ENCODE measurements at regions not wholly inside any gene's neighbourhood (a gene's known extent, or its start where the extent isn't known, plus 50 kb on each side); places are given as distances from the start of the nearest gene placed in this dataset.

DNA sequence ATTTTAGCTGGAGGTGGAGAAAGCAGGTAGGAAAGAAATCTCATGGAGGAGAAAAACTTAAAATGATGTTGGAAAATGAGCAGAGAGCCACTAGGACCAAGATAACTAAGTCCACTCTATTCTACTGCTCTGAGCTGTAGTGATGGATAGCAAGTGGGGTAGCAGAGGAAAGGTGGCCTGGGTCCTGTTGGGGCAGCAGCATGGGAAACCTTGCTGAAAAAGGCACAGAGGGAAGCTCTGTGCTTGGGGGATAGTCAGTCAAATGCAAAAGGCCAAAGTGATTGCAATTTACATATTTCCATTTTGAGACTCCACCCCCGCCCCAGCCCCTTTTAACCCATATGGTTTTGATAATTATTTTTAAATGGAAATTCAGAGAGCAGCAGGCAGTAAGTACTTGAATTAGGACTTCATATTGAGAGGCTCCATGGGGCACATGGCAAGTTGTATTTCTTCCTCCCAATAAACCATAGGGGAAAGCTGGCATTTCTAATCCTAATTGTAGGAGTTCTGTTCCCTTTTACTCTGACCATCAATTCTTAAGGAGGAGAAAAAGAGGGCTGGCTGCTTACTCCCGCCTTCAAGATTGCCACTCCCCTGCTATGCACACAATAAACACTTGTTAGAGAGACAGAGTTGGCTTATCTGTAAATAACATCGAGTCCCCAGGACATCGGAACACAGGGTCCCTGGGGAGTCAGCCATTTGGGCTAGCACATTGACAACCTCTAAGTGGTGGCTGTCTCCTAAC, 1341.5 kb upstream of the TENM4 start:
- no peaks in the 10 kb centered on the region for H3K27me3 Mint-ChIP-seq
- ATAC-seq (no peak), DNase-seq (no peak)
- H3K27ac Mint-ChIP-seq, result no peak overlapping the region
- no peak overlapping the region for H3K4me3 Mint-ChIP-seq
- H3K36me3 Mint-ChIP-seq, result no peaks in the 10 kb centered on the region
- H3K4me1 Mint-ChIP-seq, result no peaks in the 10 kb centered on the region
- H3K9me3 Mint-ChIP-seq (ENCODE audit: low read depth), result peaks cover 18% of the 10 kb centered on the region
- CTCF ChIA-PET, result no interaction called here

DNA sequence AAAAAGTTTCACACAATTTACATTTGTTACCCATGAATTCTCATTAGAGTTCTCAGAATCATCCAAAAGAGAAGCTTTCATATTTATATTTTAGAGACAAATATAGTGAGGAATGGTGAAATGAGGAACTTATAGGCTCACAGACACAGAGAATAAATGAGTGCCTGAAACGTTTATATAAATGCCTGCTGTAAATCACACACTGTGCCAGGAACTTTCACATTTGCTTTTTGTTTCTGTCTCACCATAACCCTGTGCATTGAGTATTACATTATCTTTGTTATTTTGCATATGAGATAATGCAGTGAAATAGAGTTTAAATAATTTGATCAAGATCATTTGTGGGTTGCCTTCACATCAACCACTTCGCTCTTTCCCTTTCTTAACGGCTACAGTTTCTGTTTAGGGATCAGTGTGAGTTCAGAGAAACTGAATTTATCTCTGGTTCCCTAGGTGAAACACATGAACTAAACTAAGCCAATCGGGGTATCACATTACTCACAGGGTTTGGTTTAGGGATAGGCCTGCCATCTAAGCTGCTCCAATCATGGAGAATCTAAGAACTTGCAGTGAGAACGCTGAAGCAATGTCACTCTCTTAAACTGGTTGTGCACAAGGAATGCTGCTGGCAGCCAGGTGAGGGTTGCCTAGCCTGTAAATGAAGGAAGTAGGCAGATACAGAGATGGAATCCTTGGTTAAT, 1339.2 kb upstream of the TENM4 start:
- Mint-ChIP-seq H3K4me3 (no peak overlapping the region), H3K4me1 (no peaks in the 10 kb centered on the region), H3K9me3 (ENCODE audit: low read depth) (peaks cover 13% of the 10 kb centered on the region), H3K27me3 (no peaks in the 10 kb centered on the region), H3K27ac (no peak overlapping the region), H3K36me3 (no peaks in the 10 kb centered on the region)
- DNase-seq, result no peak
- CTCF ChIA-PET, result no interaction called here
- ATAC-seq, result no peak

DNA sequence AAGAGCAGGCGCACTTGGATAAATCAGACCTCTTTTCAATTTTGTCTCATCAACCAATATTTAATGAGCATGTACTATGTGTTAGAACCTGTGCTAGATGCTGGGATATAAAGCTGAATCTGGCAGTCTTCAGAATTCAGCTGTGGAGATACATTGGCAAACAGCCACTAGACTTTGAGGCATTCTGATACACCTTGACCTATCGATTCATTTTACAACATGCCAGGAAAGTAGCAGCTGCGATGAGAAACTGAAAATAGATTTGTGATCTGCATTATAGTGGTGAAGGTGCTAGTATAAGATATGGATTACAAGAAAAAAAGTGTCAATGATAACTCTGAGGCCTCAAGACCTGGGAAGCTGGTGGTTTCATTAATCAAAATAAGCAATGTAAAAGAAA, 1338.1 kb upstream of the TENM4 start:
- Mint-ChIP-seq H3K27me3 (no peaks in the 10 kb centered on the region), H3K9me3 (ENCODE audit: low read depth) (peaks cover 11% of the 10 kb centered on the region), H3K4me3 (no peak overlapping the region), H3K27ac (no peak overlapping the region), H3K36me3 (no peaks in the 10 kb centered on the region), H3K4me1 (no peaks in the 10 kb centered on the region)
- CTCF ChIA-PET, result no interaction called here
- no peak for ATAC-seq
- DNase-seq, result no peak

DNA sequence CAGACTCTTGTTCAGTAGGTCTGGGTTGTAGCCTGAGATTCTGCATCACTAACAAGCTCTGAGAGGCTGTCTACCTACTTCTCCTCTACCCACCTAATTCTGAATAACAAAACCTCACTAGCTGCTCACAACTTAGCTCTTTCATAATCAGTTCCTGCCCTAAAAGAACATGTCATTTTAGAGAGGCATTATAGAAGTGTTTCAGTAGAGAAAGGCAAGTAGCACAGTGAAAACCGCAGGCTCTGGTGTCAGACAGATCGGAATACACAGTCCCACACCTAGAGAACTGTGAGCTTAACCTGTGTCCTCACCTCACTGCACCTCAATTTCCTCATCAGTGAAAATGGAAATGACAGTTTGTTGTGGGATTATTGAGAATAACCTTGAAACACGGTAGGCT, 1337.6 kb upstream of the TENM4 start:
- ATAC-seq, result no peak
- Mint-ChIP-seq H3K27me3 (no peaks in the 10 kb centered on the region), H3K4me3 (no peak overlapping the region)

DNA sequence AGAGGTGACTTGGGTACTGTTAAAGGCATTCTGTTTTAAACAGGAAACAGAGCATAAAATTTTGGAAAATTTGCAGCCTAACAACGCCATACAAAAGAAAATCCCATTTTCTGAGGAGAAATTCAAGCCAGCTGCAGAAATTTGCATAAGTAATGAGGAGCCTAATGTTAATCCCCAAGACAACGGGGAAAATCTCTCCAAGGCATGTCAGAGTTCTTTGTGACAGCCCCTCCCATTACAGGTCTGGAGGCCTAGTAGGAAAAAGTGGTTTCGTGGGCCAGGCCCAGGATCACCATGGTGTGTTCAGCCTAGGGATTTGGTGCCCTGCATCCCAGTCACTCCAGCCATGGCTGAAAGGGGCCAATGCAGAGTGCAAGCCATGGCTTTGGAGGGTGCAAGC, 1333.1 kb upstream of the TENM4 start:
- no peak overlapping the region for H3K27ac Mint-ChIP-seq
- no peaks in the 10 kb centered on the region for H3K36me3 Mint-ChIP-seq
- H3K9me3 Mint-ChIP-seq (ENCODE audit: low read depth), result peaks cover 7% of the 10 kb centered on the region
- CTCF ChIA-PET, result no interaction called here
- ATAC-seq (no peak), DNase-seq (no peak)
- no peak overlapping the region for H3K4me3 Mint-ChIP-seq
- H3K4me1 Mint-ChIP-seq, result no peaks in the 10 kb centered on the region
- H3K27me3 Mint-ChIP-seq, result no peaks in the 10 kb centered on the region

More for the DNA sequence above, 1337.6 kb upstream of the TENM4 start:
- CTCF ChIA-PET, result no interaction called here
- Mint-ChIP-seq H3K4me1 (no peaks in the 10 kb centered on the region), H3K27ac (no peak overlapping the region), H3K36me3 (no peaks in the 10 kb centered on the region), H3K9me3 (ENCODE audit: low read depth) (peaks cover 7% of the 10 kb centered on the region)
- no peak for DNase-seq

DNA sequence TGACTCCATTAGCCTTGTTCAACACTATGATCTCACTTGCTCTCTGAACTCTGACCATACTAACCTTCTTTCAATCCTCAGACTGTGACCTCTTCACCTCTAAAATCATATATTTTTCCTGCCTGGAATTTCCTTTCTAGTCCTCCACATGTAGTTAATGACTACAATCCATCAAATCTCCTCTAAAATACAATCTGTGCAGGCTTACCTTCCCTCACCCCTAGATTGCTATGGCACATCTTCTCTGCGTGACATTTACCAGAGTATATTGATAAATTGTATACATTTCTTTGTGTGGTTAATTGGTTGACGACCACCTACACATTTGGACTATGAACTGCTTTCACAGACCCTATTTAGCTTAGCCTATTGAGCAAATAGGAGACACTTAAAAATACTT, 1330.2 kb upstream of the TENM4 start:
- ATAC-seq (no peak), DNase-seq (no peak)
- no peaks in the 10 kb centered on the region for H3K4me1 Mint-ChIP-seq
- CTCF ChIA-PET, result no interaction called here
- H3K27ac Mint-ChIP-seq, result no peak overlapping the region
- no peaks in the 10 kb centered on the region for H3K36me3 Mint-ChIP-seq
- H3K9me3 Mint-ChIP-seq (ENCODE audit: low read depth), result peaks cover 8% of the 10 kb centered on the region
- no peaks in the 10 kb centered on the region for H3K27me3 Mint-ChIP-seq
- H3K4me3 Mint-ChIP-seq, result no peak overlapping the region

DNA sequence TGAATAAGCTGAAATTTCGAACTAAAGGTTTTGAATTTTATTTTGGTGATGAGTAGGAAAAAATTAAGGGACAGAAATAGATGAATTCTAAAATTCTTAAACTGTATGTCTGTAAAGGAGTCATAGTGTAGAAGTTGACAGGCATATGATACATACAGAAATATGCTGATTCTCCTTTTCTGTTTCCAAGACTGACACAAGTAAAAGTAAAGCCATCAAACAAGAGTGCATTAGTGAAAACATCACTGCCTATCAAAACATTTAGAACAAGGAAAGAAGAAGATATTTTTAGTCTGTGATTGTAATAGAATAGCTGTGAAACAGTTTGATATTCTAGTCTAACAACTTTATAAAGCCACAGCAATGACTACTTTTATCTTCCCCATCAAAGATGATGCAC, 1318.0 kb upstream of the TENM4 start:
- H3K36me3 Mint-ChIP-seq, result no peaks in the 10 kb centered on the region
- CTCF ChIA-PET, result no interaction called here
- no peak overlapping the region for H3K27ac Mint-ChIP-seq
- peaks cover 3% of the 10 kb centered on the region for H3K9me3 Mint-ChIP-seq (ENCODE audit: low read depth)
- H3K27me3 Mint-ChIP-seq, result no peaks in the 10 kb centered on the region
- no peak overlapping the region for H3K4me3 Mint-ChIP-seq
- no peak for ATAC-seq
- no peak for DNase-seq
- H3K4me1 Mint-ChIP-seq, result no peaks in the 10 kb centered on the region

DNA sequence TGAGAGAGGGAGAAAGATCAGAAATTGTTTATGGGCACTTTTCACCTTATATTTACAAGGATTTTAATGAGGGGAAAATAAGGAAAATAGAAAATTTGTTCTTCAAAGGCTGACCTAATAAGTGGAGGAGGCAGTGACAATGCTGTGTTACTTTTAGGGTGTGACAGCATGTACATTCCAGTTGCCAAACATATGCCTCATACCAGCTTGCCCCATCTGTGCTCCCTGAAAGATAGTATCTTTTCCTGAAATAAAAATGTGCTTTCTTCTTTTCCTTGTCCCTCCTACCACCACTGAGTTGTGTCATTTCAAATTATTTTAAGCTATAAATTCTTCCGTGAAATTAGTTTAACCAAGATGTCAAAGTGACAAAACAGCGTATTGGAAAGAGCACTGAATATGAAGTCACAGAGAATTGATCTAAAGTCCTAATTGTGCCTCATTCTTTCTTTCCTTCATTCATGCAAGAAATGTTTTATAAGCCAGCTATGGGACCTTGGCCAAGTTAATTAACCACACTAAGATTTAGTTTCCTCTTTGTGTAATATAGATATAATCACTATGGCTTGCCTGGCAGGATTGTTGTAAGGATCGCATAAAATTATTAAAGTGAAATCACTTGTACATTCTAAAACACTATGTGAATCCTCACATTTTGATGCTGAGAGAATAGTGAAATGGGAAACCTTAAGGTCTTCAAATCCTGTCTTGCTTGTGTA, 1307.5 kb upstream of the TENM4 start:
- Mint-ChIP-seq H3K4me3 (no peak overlapping the region), H3K4me1 (no peaks in the 10 kb centered on the region), H3K27ac (no peak overlapping the region), H3K27me3 (no peaks in the 10 kb centered on the region), H3K9me3 (ENCODE audit: low read depth) (peaks cover 6% of the 10 kb centered on the region), H3K36me3 (no peaks in the 10 kb centered on the region)
- CTCF ChIA-PET, result no interaction called here
- ATAC-seq (no peak), DNase-seq (no peak)

DNA sequence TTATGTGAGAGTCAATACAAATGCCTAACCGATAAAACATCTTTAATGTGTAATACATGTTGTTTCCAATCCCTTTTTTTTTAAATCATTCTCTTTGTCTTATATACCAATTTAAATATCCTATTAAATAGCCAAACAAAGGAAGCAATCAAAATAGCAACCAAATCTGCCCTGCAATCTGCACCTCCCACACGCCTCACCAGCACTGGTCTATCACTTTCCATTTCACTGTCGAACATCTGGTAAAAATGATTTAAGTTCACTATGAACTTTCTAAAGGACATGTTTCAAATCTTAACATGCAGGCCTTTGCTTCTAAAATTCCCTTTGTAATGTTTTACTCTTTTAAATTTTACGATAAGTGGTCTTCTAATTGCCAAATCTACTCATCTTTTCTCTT, 1305.5 kb upstream of the TENM4 start:
- Mint-ChIP-seq H3K27ac (no peak overlapping the region), H3K4me3 (no peak overlapping the region), H3K4me1 (no peaks in the 10 kb centered on the region), H3K9me3 (ENCODE audit: low read depth) (peaks cover 8% of the 10 kb centered on the region), H3K27me3 (no peaks in the 10 kb centered on the region), H3K36me3 (no peaks in the 10 kb centered on the region)
- ATAC-seq, result no peak
- DNase-seq, result no peak
- CTCF ChIA-PET, result no interaction called here

DNA sequence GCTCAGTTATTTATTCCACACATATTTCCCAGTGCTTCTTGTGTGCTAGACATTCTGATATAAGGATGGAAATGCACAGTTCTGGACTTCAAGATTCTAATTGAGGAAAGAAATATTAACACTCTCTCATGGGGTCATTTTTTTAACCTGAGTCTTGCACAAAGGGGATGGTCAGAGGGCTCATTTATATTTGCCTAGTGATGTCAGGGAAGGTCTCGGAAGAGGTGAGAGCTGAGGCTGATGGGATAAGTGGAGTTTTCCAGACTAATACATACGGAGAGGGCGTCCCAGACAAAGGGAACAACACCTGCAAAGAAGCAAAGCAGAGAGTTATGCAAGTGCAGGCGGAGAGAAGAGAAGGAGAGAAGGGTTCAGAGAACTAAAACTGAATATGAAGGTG, 1304.6 kb upstream of the TENM4 start:
- Mint-ChIP-seq H3K4me1 (no peaks in the 10 kb centered on the region), H3K36me3 (no peaks in the 10 kb centered on the region), H3K9me3 (ENCODE audit: low read depth) (peaks cover 13% of the 10 kb centered on the region), H3K4me3 (no peak overlapping the region), H3K27me3 (no peaks in the 10 kb centered on the region), H3K27ac (no peak overlapping the region)
- ATAC-seq, result no peak
- no peak for DNase-seq
- CTCF ChIA-PET, result no interaction called here

DNA sequence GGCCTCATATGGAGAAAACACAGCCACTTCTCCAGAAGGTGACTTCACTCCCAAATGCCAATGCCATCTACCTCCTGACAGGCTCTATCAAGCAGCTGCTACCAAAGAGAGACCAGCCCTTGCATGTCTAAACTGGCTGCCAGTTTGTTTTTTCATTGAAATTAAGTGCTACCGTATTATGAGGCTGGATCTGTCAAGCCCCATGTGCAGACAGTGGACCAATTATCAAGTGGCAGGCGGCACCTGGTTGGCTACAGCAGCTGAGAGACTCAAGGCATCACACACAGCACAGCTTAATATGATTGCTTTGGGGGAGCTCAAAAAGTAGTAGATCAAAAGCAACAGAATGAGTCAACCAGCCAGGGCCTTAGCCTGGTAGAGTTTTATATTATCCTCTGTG, 1293.0 kb upstream of the TENM4 start:
- no peak overlapping the region for H3K27ac Mint-ChIP-seq
- no peaks in the 10 kb centered on the region for H3K4me1 Mint-ChIP-seq
- no peaks in the 10 kb centered on the region for H3K27me3 Mint-ChIP-seq
- CTCF ChIA-PET, result no interaction called here
- H3K9me3 Mint-ChIP-seq (ENCODE audit: low read depth), result peaks cover 11% of the 10 kb centered on the region
- ATAC-seq (no peak), DNase-seq (no peak)
- H3K36me3 Mint-ChIP-seq, result no peaks in the 10 kb centered on the region
- H3K4me3 Mint-ChIP-seq, result no peak overlapping the region

DNA sequence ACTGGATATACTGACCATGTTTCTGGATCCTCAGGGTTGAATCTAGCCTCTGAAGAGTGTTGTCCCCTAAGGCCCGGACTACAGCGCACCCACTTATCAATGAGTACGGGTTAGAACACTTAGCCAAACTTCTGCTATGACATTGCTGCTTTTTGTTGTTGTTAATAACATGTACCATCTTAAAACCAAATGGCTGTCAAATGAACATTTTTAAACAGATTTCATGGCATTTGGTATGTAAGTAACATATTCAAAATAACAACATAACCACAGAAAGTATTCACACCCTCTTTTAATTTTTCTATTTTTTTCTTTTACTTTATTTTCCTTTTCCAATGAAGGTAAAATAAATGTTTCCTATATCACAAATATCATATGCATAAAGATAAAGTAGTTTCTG, 1292.5 kb upstream of the TENM4 start:
- CTCF ChIA-PET, result no interaction called here
- Mint-ChIP-seq H3K4me1 (no peaks in the 10 kb centered on the region), H3K36me3 (no peaks in the 10 kb centered on the region), H3K27me3 (no peaks in the 10 kb centered on the region), H3K27ac (no peak overlapping the region), H3K4me3 (no peak overlapping the region), H3K9me3 (ENCODE audit: low read depth) (peaks cover 8% of the 10 kb centered on the region)
- ATAC-seq (no peak), DNase-seq (no peak)

DNA sequence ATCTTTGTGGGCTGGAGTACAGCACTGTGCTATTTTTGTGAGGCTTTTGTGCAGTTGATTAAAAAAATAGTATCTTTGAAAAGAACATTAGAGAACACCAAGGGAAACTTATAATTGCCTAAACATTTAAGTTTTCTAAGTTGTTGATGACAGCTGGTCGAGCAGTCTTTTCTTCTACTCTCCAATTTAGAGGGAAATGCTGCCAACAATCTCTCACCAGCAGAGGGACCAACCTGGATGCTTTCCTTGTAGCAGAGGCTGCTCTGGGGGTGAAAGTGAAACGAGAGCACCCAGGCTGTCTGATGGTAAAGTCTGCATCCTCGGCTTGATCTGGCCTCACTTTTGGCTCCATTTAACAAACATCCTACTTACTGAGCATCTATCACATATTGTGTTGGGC, 1286.5 kb upstream of the TENM4 start:
- H3K36me3 Mint-ChIP-seq, result no peaks in the 10 kb centered on the region
- H3K4me1 Mint-ChIP-seq, result no peaks in the 10 kb centered on the region
- ATAC-seq (no peak), DNase-seq (no peak)
- no peak overlapping the region for H3K4me3 Mint-ChIP-seq
- CTCF ChIA-PET, result no interaction called here
- H3K9me3 Mint-ChIP-seq (ENCODE audit: low read depth), result peaks cover 5% of the 10 kb centered on the region
- H3K27ac Mint-ChIP-seq, result no peak overlapping the region
- H3K27me3 Mint-ChIP-seq, result no peaks in the 10 kb centered on the region

DNA sequence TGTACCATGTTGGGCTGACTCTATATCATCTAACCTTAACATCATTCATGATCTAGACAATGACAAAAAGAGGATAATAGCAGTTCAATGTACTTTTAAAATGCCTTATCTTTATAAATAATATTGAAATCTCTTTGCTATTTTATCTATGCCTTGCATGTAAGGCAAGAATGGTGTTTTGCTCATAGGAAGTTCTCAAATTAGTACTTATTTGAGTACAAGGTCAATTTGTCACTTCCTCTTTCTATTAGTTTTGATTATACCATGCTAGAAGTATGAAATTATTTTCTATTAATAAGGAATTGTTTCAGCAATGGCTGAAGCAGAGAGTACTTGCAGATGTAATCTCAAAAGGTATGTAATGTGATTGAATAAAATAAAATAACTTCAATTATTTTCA, 1285.4 kb upstream of the TENM4 start:
- no peak overlapping the region for H3K27ac Mint-ChIP-seq
- ATAC-seq (no peak), DNase-seq (no peak)
- no peaks in the 10 kb centered on the region for H3K4me1 Mint-ChIP-seq
- no peak overlapping the region for H3K4me3 Mint-ChIP-seq
- CTCF ChIA-PET, result no interaction called here
- H3K27me3 Mint-ChIP-seq, result no peaks in the 10 kb centered on the region
- peaks cover 5% of the 10 kb centered on the region for H3K9me3 Mint-ChIP-seq (ENCODE audit: low read depth)
- H3K36me3 Mint-ChIP-seq, result no peaks in the 10 kb centered on the region

Data from activated CD8-positive, alpha-beta memory T cell treated with anti-CD3 and anti-CD28 coated beads, Interleukin-2, amount 10 ng/mL, durations not matched to agents 7 days and 5 days (primary cell).